Spleen (tissue), 11 donors: ENCODE measurements at regions not wholly inside any gene's neighbourhood (a gene's known extent, or its start where the extent isn't known, plus 50 kb on each side); places are given as distances from the start of the nearest gene placed in this dataset.

Experiments
- DNase-seq: peaks from one replicate; pipeline ENCODE4 v3.0.0-alpha.2; 2020
- H3K27ac ChIP-seq, 8 donors: fragments of 200-600 bp; sonication (generic) in 7 of 8; 1 replicate in 4 of 8; 2 replicates in 4 of 8; pipeline versions ENCODE4 v1.5.0 to v1.8.0; 2016 to 2021; ENCODE audit warnings: inconsistent platforms in 4 of 8, mild to moderate bottlenecking in 4 of 8, moderate library complexity in 1 of 8
- H3K27me3 ChIP-seq, 7 donors: fragments of 200-600 bp; sonication (generic) in 6 of 7; replicated peaks in 1 of 7; 1 replicate in 4 of 7; 2 replicates in 3 of 7; pipeline versions ENCODE4 v1.5.0 to v1.8.0; 2016 to 2021; ENCODE audit warnings: inconsistent platforms in 3 of 7, mild to moderate bottlenecking in 1 of 7
- H3K36me3 ChIP-seq, 6 donors: fragments of 200-600 bp; sonication (generic) in 5 of 6; 1 replicate in 4 of 6; 2 replicates in 2 of 6; pipeline versions ENCODE4 v1.5.0 to v1.8.0; 2016 to 2021; ENCODE audit warnings: inconsistent platforms in 2 of 6
- H3K4me1 ChIP-seq, 6 donors: fragments of 200-600 bp; sonication (generic) in 5 of 6; 1 replicate in 3 of 6; 2 replicates in 3 of 6; pipeline versions ENCODE4 v1.5.0 to v1.8.0; 2016 to 2021; ENCODE audit warnings: inconsistent platforms in 3 of 6
- H3K4me3 ChIP-seq, 8 donors: fragments of 200-600 bp; sonication (generic) in 7 of 8; 1 replicate in 4 of 8; 2 replicates in 4 of 8; pipeline versions ENCODE4 v1.5.0 to v1.8.0; 2016 to 2021; ENCODE audit warnings: inconsistent platforms in 4 of 8, mild to moderate bottlenecking in 4 of 8, moderate library complexity in 2 of 8
- H3K9me3 ChIP-seq, 8 donors: fragments of 200-600 bp; sonication (generic) in 7 of 8; 1 replicate in 4 of 8; 2 replicates in 4 of 8; pipeline versions ENCODE4 v1.5.0 to v1.8.0; 2016 to 2021; ENCODE audit warnings: inconsistent platforms in 4 of 8
- CTCF ChIP-seq, 11 experiments: fragments of 200-600 bp in 7 of 11; fragments of 450-650 bp in 4 of 11; sonication (generic) in 4 of 11; IDR thresholded peaks in 8 of 11; conservative IDR thresholded peaks in 3 of 11; 1 replicate in 7 of 11; 2 replicates in 4 of 11; pipeline versions ENCODE4 v1.4.0 to v1.8.0; 2016 to 2021; ENCODE audit warnings: antibody characterized with exemption in 11 of 11, inconsistent platforms in 4 of 11, mild to moderate bottlenecking in 1 of 11
- POLR2A ChIP-seq, 3 donors: fragments of 450-650 bp; IDR thresholded peaks; one replicate each; pipeline ENCODE4 v1.5.1; 2017; ENCODE audit warnings: antibody characterized with exemption in 3 of 3, mild to moderate bottlenecking in 1 of 3
- POLR2AphosphoS5 ChIP-seq, 3 donors: sonication (generic); formaldehyde crosslinking; IDR thresholded peaks; one replicate each; pipeline ENCODE4 v1.5.1; 2017; ENCODE audit warnings: antibody characterized with exemption in 3 of 3
- WGBS, 5 donors: extraction: QIAGEN DNeasy Blood & Tissue Kit in 3 of 5; methylation state at CpG; one replicate each; pipeline versions ENCODE4 v1.1.5 to v1.1.7; 2013 to 2018; 5-methylcytosine and 5-hydroxymethylcytosine counted together
- intact Hi-C: fragments of 100-400 bp; cut with DNase I; formaldehyde crosslinking; loops from one replicate; pipeline ENCODE4 v1.15.0; 2023; ENCODE audit warnings: low total_unique reads
- donor health status: healthy with polysubstance abuse.
- donor health status: DM: no; HTN: no; CAD: no; lungs with moderate emphysema.
- donor health status: DM: no; HTN: no; CAD: no.
- donor health status: Bipolar disorder and iron deficiency.
- donor health status: healthy.
- donor health status: DM: no; HTN: no; CAD: no.
- donor health status: DM: yes; HTN: yes; CAD: no.

GRCh38 chr12:5264006-5264405, 167.9 kb upstream of the NTF3 start:
- Histone ChIP-seq H3K4me1 (no peaks in the 10 kb centered on the region), H3K36me3 (no peaks in the 10 kb centered on the region), H3K4me3 (no peak overlapping the region), H3K9me3 (no peaks in the 10 kb centered on the region), H3K27ac (no peak overlapping the region), H3K27me3 (peaks cover 0 to 12% (median 0%) of the 10 kb centered on the region in 7 donors)
- 39 to 58% (median 53%) methylated on average over 2 of the region's 2 CpGs for WGBS, 5 donors
- intact Hi-C loops: no loop called here
- DNase-seq: no peak
- TF ChIP-seq POLR2A (IDR thresholded peaks at IDR 0.05): no peak
- TF ChIP-seq POLR2AphosphoS5 (IDR thresholded peaks at IDR 0.05): no peak
- no peak for TF ChIP-seq CTCF (IDR thresholded peaks at IDR 0.05 in 8 of 11, conservative IDR thresholded peaks at IDR 0.05 in 3 of 11)

GRCh38 chr12:5267603-5268423, 164.1 kb upstream of the NTF3 start:
- Histone ChIP-seq H3K36me3 (no peaks in the 10 kb centered on the region), H3K4me3 (no peak overlapping the region), H3K4me1 (no peaks in the 10 kb centered on the region), H3K27ac (no peak overlapping the region), H3K9me3 (no peaks in the 10 kb centered on the region), H3K27me3 (no peaks in the 10 kb centered on the region)
- TF ChIP-seq POLR2AphosphoS5 (IDR thresholded peaks at IDR 0.05) (no peak), POLR2A (IDR thresholded peaks at IDR 0.05) (no peak), CTCF (IDR thresholded peaks at IDR 0.05 in 8 of 11, conservative IDR thresholded peaks at IDR 0.05 in 3 of 11) (no peak)
- intact Hi-C loops: no loop called here
- WGBS, 5 donors: 82 to 94% (median 88%) methylated on average over 9 of the region's 9 CpGs
- no peak for DNase-seq

- no peak for DNase-seq
- no peak for TF ChIP-seq CTCF (IDR thresholded peaks at IDR 0.05 in 8 of 11, conservative IDR thresholded peaks at IDR 0.05 in 3 of 11)
- no peak for TF ChIP-seq POLR2A (IDR thresholded peaks at IDR 0.05)
- no peak for TF ChIP-seq POLR2AphosphoS5 (IDR thresholded peaks at IDR 0.05)
- intact Hi-C loops: no loop called here
- WGBS, 5 donors: 90 to 96% (median 94%) methylated on average over 6 of the region's 6 CpGs
- Histone ChIP-seq H3K27ac (no peak overlapping the region), H3K27me3 (no peaks in the 10 kb centered on the region), H3K4me3 (no peak overlapping the region), H3K4me1 (no peaks in the 10 kb centered on the region), H3K36me3 (no peaks in the 10 kb centered on the region), H3K9me3 (no peaks in the 10 kb centered on the region)
These were observed 163.3 kb upstream of the NTF3 start for GRCh38 chr12:5268424-5269210.

GRCh38 chr12:5269846-5270245, 162.1 kb upstream of the NTF3 start:
- no peaks in the 10 kb centered on the region for H3K9me3 ChIP-seq
- DNase-seq: no peak
- intact Hi-C loops: no loop called here
- no peaks in the 10 kb centered on the region for H3K36me3 ChIP-seq
- no peaks in the 10 kb centered on the region for H3K4me1 ChIP-seq
- H3K27me3 ChIP-seq: no peaks in the 10 kb centered on the region
- H3K4me3 ChIP-seq: no peak overlapping the region
- no peak overlapping the region for H3K27ac ChIP-seq
- TF ChIP-seq CTCF (IDR thresholded peaks at IDR 0.05 in 8 of 11, conservative IDR thresholded peaks at IDR 0.05 in 3 of 11) (no peak), POLR2A (IDR thresholded peaks at IDR 0.05) (no peak), POLR2AphosphoS5 (IDR thresholded peaks at IDR 0.05) (no peak)
- 88 to 95% (median 94%) methylated on average over 3 of the region's 3 CpGs for WGBS, 5 donors
